Left colon (tissue), 2 donors: ENCODE measurements at regions not wholly inside any gene's neighbourhood (a gene's known extent, or its start where the extent isn't known, plus 50 kb on each side); places are given as distances from the start of the nearest gene placed in this dataset.

ENCODE experiments used
- ATAC-seq: fragments of 200-7000 bp; cut with Tn5 transposase; one replicate; pipeline ENCODE4 v1.9.1; 2020; ENCODE audit warnings: mild to moderate bottlenecking, moderate library complexity
- DNase-seq, 2 donors: peaks; one replicate each; pipeline ENCODE4 v3.0.0-alpha.2; 2020
- intact Hi-C, 2 donors: fragments of 100-400 bp; cut with DNase I in 1 of 2; cut with micrococcal nuclease in 1 of 2; formaldehyde crosslinking; loops; one replicate each; pipeline versions ENCODE4 v1.11.2 to v1.14.0; 2022; cut with DNase I, micrococcal nuclease
- donor health status: DM: no; HTN: no; CAD: no.
- donor health status: DM: yes; HTN: yes; CAD: no.

GRCh38 chr5:68540798-68541590 is 325.4 kb downstream of the PIK3R1 start:
- DNase-seq: no peak
- intact Hi-C loops: no loop called here
- ATAC-seq: no peak

- no peak for ATAC-seq
- intact Hi-C loops: no loop called here
Measured at GRCh38 chr5:68542207-68542606, 326.7 kb downstream of the PIK3R1 start.

GRCh38 chr5:68543212-68543611 is 327.7 kb downstream of the PIK3R1 start:
- intact Hi-C loops: no loop called here
- peak; percentile 66 for ATAC-seq

More at GRCh38 chr5:68542207-68542606, 326.7 kb downstream of the PIK3R1 start:
- DNase-seq: no peak

GRCh38 chr5:68544091-68544647 is 328.6 kb downstream of the PIK3R1 start:
- intact Hi-C loops: no loop called here
- DNase-seq: no peak
- ATAC-seq: no peak

More at GRCh38 chr5:68543212-68543611, 327.7 kb downstream of the PIK3R1 start:
- no peak for DNase-seq

GRCh38 chr5:68544648-68545552 is 329.3 kb downstream of the PIK3R1 start:
- DNase-seq: peak; percentile 14 to 51
- ATAC-seq: peak; percentile 87
- intact Hi-C loops: no loop called here

GRCh38 chr5:68545636-68546295 is 330.2 kb downstream of the PIK3R1 start:
- intact Hi-C loops: no loop called here
- ATAC-seq: no peak

GRCh38 chr5:68547056-68547455 is 331.5 kb downstream of the PIK3R1 start:
- no peak for DNase-seq
- ATAC-seq: no peak
- intact Hi-C loops: no loop called here

More at GRCh38 chr5:68545636-68546295, 330.2 kb downstream of the PIK3R1 start:
- no peak for DNase-seq

- ATAC-seq (no peak), DNase-seq (no peak)
- intact Hi-C loops: no loop called here
Measured at GRCh38 chr5:68547622-68548021, 332.1 kb downstream of the PIK3R1 start.

- DNase-seq: no peak
- no peak for ATAC-seq
- intact Hi-C loops: no loop called here
Measured at GRCh38 chr5:68548959-68549676, 333.6 kb downstream of the PIK3R1 start.

- no peak for DNase-seq
Measured at GRCh38 chr5:68550015-68550414, 334.5 kb downstream of the PIK3R1 start.

GRCh38 chr5:68551436-68551835 is 335.9 kb downstream of the PIK3R1 start:
- intact Hi-C loops: no loop called here
- ATAC-seq (no peak), DNase-seq (no peak)

More at GRCh38 chr5:68550015-68550414, 334.5 kb downstream of the PIK3R1 start:
- intact Hi-C loops: no loop called here
- no peak for ATAC-seq

GRCh38 chr5:68554571-68555279 is 339.2 kb downstream of the PIK3R1 start:
- intact Hi-C loops: no loop called here
- peak; percentile 69 for ATAC-seq
- DNase-seq: peak; percentile 31 to 46

GRCh38 chr5:68555907-68556681 is 340.5 kb downstream of the PIK3R1 start:
- DNase-seq (no peak), ATAC-seq (no peak)
- intact Hi-C loops: no loop called here

- ATAC-seq: no peak
- no peak for DNase-seq
- intact Hi-C loops: no loop called here
Measured at GRCh38 chr5:68557162-68557936, 341.8 kb downstream of the PIK3R1 start.

- ATAC-seq (peak; percentile 71), DNase-seq (peak in 1 of 2 donors; percentile 15)
- intact Hi-C loops: no loop called here
Measured at GRCh38 chr5:68562308-68562707, 346.8 kb downstream of the PIK3R1 start.

GRCh38 chr5:68565427-68565826 is 349.9 kb downstream of the PIK3R1 start:
- no peak for DNase-seq
- ATAC-seq: peak; percentile 24
- intact Hi-C loops: no loop called here
